ENCODE measurements at regions not wholly inside any gene's neighbourhood (a gene's known extent, or its start where the extent isn't known, plus 50 kb on each side); places are given as distances from the start of the nearest gene placed in this dataset.

GRCh38 chr1:38113159-38113666 is 66.6 kb upstream of the POU3F1 start:
- no peak overlapping the region for H3K27ac ChIP-seq
- no peak for TF ChIP-seq CTCF (conservative IDR thresholded peaks at IDR 0.05)
- no peak for TF ChIP-seq ZFX (IDR thresholded peaks at IDR 0.05)

GRCh38 chr1:38111589-38111988 is 65.0 kb upstream of the POU3F1 start:
- no peak for TF ChIP-seq ZFX (IDR thresholded peaks at IDR 0.05)
- no peak for TF ChIP-seq CTCF (conservative IDR thresholded peaks at IDR 0.05)
- H3K27ac ChIP-seq: no peak overlapping the region

GRCh38 chr1:38105267-38105666 is 58.7 kb upstream of the POU3F1 start:
- no peak for TF ChIP-seq CTCF (conservative IDR thresholded peaks at IDR 0.05)
- no peak for TF ChIP-seq ZFX (IDR thresholded peaks at IDR 0.05)
- no peak overlapping the region for H3K27ac ChIP-seq

- TF ChIP-seq ZFX (IDR thresholded peaks at IDR 0.05) (no peak), CTCF (conservative IDR thresholded peaks at IDR 0.05) (no peak)
- H3K27ac ChIP-seq: no peak overlapping the region
These were observed 56.0 kb upstream of the POU3F1 start for GRCh38 chr1:38102636-38103035.

- no peak overlapping the region for H3K27ac ChIP-seq
- no peak for TF ChIP-seq CTCF (conservative IDR thresholded peaks at IDR 0.05)
- TF ChIP-seq ZFX (IDR thresholded peaks at IDR 0.05): no peak
These were observed 54.6 kb upstream of the POU3F1 start for GRCh38 chr1:38101037-38101785.

- no peak overlapping the region for H3K27ac ChIP-seq
- TF ChIP-seq CTCF (conservative IDR thresholded peaks at IDR 0.05) (no peak), ZFX (IDR thresholded peaks at IDR 0.05) (no peak)
These were observed 51.7 kb upstream of the POU3F1 start for GRCh38 chr1:38098101-38098847.

GRCh38 chr1:38097284-38097898 is 50.8 kb upstream of the POU3F1 start:
- no peak overlapping the region for H3K27ac ChIP-seq
- TF ChIP-seq ZFX (IDR thresholded peaks at IDR 0.05) (no peak), CTCF (conservative IDR thresholded peaks at IDR 0.05) (no peak)
